HG02678 (cell line): ENCODE measurements at regions not wholly inside any gene's neighbourhood (a gene's known extent, or its start where the extent isn't known, plus 50 kb on each side); places are given as distances from the start of the nearest gene placed in this dataset.

Experiments
- ATAC-seq: cut with Tn5 transposase; IDR thresholded peaks from one replicate; pipeline ENCODE4 v1.9.1; 2021; ENCODE audit warnings: mild to moderate bottlenecking, moderate library complexity; ENCODE audit not compliant: unreplicated experiment

DNA sequence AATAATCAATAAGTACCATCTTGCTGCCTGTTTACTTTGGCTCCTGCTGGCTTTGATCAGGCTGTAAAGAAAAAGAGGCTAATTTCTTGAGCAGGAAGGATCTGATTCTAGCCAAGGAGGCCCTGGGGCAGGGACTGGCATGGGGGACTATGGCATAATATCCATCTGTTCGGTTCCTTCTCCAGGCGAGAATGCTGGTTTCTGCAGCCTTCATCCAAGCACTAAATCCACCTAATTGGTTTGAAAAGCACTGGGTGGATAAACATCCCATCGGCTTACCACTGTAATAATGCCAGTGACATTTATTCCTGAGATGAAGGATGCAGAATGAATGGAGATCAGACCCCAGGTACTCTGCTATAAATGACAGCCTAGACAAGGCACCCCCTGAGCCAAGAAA, 180.0 kb upstream of the ASIC2 start:
- ATAC-seq = no peak

GRCh38 chr17:33474789-33475188, 181.7 kb upstream of the ASIC2 start:
- no peak for ATAC-seq

GRCh38 chr17:33475594-33475993, 182.5 kb upstream of the ASIC2 start:
- no peak for ATAC-seq

- ATAC-seq = no peak
These were observed 188.6 kb upstream of the ASIC2 start for GRCh38 chr17:33481652-33482051.

DNA sequence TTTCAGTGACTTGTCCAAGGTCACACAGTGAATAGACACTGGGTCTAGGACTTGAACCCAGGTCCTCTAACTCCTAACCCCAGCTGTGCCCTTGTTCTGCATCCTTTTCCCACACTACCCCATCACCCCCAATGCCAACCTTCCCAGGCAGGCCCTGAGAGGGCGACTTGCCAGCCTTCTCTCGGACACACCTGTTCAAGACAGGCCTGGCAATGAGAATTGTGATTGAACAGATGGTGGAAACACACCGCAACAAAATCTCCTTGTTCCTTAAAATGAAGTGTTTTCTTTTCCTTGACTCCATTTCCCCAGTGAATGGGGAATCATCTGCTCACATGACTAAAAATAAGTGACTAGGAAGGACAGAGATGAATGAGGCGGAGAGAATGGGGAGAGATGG, 189.5 kb upstream of the ASIC2 start:
- no peak for ATAC-seq

DNA sequence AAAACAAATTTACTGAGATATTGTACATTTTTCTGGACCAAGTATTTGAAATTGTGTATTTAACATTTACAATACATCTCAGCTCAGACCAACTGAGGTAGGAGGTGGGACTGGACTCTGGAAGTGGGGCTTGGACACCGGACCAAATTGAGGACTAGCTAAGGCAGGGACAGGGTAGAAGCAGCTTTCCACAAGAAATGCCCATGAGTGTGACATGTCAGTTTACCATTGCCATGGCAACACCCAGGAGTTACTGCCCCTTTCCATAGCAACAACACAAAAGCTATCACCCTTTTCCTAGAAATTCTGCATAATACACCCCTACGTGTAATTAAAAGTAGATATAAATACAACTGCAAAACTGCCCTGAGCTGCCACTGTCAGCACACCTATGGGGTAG, 191.5 kb upstream of the ASIC2 start:
- ATAC-seq = no peak

- ATAC-seq = no peak
These were observed 193.2 kb upstream of the ASIC2 start for GRCh38 chr17:33486135-33486885.

DNA sequence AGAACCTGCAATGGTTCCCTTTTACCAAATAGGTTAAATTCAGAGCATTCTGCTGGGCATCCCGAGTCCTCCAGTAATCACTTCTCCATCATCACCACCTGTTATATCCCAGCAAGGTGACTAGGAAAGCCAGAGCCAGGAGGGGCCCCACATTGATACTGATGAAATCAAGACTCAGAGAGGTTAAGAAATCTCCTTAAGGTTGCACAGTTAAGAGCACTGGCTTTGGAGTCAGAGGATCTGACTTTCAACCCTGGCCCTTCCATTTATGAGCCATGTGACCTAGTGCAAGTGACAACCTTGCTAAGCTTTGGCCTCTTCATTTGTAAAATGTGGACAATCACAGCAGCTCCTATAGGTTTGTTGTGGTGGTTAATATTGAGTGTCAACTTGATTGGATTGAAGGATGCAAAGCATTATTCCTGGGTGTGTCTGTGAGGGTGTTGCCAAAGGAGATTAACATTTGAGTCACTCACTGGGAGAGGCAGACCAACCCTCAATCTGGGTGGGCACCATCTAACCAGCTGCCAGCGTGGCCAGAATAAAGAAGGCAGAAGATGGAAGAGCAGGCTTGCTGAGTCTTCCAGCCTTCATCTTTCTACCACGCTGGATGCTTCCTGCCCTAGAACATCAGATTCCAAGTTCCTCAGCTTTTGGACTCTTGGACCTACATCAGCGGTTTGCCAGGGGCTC, 194.2 kb upstream of the ASIC2 start:
- no peak for ATAC-seq

GRCh38 chr17:33491871-33492481, 198.9 kb upstream of the ASIC2 start:
- no peak for ATAC-seq

GRCh38 chr17:33492731-33493265, 199.7 kb upstream of the ASIC2 start:
- ATAC-seq = no peak

GRCh38 chr17:33493566-33493965, 200.5 kb upstream of the ASIC2 start:
- ATAC-seq = no peak

- no peak for ATAC-seq
These were observed 201.1 kb upstream of the ASIC2 start for GRCh38 chr17:33494151-33494550.

GRCh38 chr17:33497623-33498022, 204.5 kb upstream of the ASIC2 start:
- no peak for ATAC-seq

DNA sequence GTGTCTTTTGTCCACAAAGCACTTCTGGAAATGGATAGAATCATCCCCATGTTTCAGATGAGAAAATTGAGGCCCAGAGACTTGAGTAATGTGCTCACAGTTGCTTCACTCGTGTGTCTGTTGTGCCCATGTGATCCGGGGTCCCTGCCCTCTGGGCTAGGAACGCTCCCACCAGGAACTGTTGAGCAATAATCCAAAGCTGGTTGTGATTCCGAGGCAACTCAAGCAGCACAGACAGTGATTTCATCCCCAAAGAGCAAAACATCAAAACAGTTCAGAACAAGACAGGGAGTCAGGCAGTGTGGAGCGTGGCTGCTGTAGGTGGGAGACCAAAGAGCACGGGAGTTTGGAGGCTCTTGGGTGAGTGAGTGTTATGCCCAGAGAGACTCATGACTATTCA, 205.0 kb upstream of the ASIC2 start:
- ATAC-seq = no peak

DNA sequence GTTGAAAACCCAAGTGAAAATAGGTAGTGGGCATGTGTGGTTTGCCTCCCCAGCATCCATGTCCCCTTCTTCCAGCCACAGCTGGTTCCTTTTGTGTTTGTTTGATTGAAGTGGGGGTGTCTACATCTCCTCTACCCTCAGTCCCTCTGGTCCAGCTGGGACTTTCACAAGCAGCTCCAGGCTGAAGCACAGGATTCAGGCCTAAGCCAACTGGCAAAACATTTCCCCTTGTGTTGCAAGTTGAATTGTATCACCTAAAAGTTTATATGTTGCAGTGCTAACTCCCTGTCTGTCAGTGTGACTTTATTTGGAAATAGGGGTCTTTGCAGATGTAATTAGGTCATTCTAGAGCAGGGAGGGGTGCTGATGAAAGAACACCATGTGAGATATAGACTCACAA, 205.9 kb upstream of the ASIC2 start:
- no peak for ATAC-seq

DNA sequence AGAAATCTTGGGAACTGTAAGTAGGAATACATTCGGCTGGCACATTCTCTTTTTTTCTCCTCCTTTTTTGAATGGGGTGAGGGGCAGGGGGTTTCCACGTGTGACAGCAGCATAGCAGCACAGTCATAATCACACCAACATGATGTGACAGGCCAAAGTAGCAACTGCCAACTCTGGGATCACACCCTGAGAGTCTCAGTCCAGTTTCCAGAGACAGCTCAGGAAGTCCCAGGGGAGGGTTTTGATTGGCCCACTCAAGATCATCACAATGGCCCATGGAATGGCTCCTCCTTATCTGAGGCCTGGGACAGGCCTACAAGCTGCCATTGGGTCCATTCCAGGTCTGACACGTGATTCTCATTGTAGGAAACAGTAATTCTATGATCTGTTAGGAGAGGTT, 207.1 kb upstream of the ASIC2 start:
- ATAC-seq = no peak

DNA sequence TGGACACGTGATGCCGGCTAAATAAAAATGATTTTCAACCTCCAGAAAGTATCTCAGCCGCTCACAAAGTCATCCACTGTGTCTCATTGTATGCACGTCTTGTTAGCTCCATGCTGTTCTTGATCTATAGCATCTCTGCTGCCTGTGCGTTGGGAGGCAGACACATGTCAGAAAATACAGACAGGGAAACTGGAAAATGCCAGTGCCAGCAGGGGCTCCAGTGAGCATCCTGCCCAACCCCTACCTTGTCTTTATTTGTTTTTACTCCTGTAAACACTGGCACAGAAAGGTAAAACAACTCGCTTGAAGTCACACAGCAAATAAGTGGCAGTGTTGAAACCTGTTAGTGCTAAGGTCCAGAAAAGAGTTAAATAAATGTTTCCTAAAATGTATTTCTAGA, 208.1 kb upstream of the ASIC2 start:
- ATAC-seq = no peak

- ATAC-seq = no peak
These were observed 211.5 kb upstream of the ASIC2 start for GRCh38 chr17:33504571-33504970.

DNA sequence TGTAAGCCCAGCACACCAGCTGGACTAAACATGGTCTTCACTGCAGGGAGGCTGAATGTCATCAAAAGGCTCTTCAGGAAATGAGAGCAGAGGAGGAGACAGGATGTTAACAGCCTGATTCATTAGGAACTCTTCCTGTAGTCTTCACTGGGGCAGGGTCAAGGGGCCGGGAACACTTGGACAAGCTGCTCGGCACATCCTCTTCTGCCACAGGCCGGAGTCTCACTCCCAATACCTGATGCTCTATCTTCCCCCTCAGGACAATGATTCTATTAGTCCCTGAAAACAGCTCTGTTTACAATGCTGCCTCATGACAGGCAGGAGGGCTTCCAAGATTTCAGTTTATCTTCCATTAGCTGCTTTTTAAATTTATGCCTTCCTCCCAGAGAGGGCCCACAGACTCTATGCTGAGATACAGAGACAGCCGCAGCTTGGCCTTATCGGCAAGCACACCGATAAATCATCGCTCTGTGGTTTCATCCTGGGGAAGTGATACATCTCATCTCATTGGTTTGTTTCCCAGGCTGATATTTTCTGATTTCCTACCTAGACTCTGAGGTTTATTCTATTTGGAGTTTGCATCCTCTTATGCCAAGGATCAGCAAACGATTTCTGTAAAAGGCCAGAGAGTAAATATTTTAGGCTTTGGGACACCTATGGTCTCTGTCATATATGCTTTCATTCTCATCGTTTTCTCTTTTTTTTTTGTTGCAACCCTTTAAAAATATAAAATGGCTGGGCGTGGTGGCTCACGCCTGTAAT, 214.0 kb upstream of the ASIC2 start:
- no peak for ATAC-seq

GRCh38 chr17:33508215-33508614, 215.1 kb upstream of the ASIC2 start:
- ATAC-seq = no peak

DNA sequence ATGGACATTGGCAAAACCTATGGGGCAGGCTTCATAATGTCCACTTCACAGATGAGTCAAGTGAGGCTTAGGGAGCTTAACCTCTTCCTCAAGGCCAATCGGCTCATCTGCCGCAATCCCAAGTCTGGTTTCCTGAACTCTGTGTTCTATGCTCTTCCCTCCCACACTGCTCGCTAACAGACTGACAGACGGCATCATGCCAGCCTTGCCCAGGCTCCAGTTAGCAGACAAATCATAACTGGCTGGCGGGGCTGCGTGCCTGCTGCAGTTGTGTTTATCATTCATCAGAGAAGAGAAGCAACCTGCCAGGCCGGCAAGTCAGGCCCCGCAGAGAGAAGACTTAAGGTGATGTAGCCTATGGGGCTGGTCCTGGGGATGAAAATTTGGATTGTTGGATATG, 216.2 kb upstream of the ASIC2 start:
- no peak for ATAC-seq
